HG03139 (cell line): ENCODE measurements at regions not wholly inside any gene's neighbourhood (a gene's known extent, or its start where the extent isn't known, plus 50 kb on each side); places are given as distances from the start of the nearest gene placed in this dataset.

Experiments used
- ATAC-seq: cut with Tn5 transposase; IDR thresholded peaks from one replicate; pipeline ENCODE4 v1.9.1; 2021; ENCODE audit not compliant: unreplicated experiment

GRCh38 chr5:5804478-5805233 is 382.2 kb downstream of the ICE1 start:
- no peak for ATAC-seq

GRCh38 chr5:5800801-5801761 is 378.6 kb downstream of the ICE1 start:
- no peak for ATAC-seq

- ATAC-seq = no peak
These were observed 377.3 kb downstream of the ICE1 start for GRCh38 chr5:5799826-5800225.

- ATAC-seq = no peak
These were observed 376.8 kb downstream of the ICE1 start for GRCh38 chr5:5799229-5799628.

- ATAC-seq = no peak
These were observed 376.0 kb downstream of the ICE1 start for GRCh38 chr5:5798462-5798861.

- no peak for ATAC-seq
These were observed 375.6 kb downstream of the ICE1 start for GRCh38 chr5:5798041-5798440.

- no peak for ATAC-seq
These were observed 372.7 kb downstream of the ICE1 start for GRCh38 chr5:5795074-5795771.

GRCh38 chr5:5794118-5794560 is 371.7 kb downstream of the ICE1 start:
- no peak for ATAC-seq

- no peak for ATAC-seq
These were observed 371.0 kb downstream of the ICE1 start for GRCh38 chr5:5793242-5794117.

GRCh38 chr5:5792106-5792505 is 369.6 kb downstream of the ICE1 start:
- no peak for ATAC-seq

GRCh38 chr5:5788793-5789192 is 366.3 kb downstream of the ICE1 start:
- ATAC-seq = no peak

GRCh38 chr5:5787373-5787772 is 364.9 kb downstream of the ICE1 start:
- ATAC-seq = no peak

GRCh38 chr5:5784101-5784500 is 361.6 kb downstream of the ICE1 start:
- ATAC-seq = no peak

GRCh38 chr5:5783021-5783420 is 360.5 kb downstream of the ICE1 start:
- no peak for ATAC-seq

- ATAC-seq = no peak
These were observed 359.9 kb downstream of the ICE1 start for GRCh38 chr5:5782402-5782801.

GRCh38 chr5:5781335-5781734 is 358.9 kb downstream of the ICE1 start:
- ATAC-seq = no peak

GRCh38 chr5:5780253-5780652 is 357.8 kb downstream of the ICE1 start:
- ATAC-seq = no peak

- no peak for ATAC-seq
These were observed 354.5 kb downstream of the ICE1 start for GRCh38 chr5:5777013-5777412.

GRCh38 chr5:5772202-5772601 is 349.7 kb downstream of the ICE1 start:
- ATAC-seq = no peak

GRCh38 chr5:5770825-5771224 is 348.3 kb downstream of the ICE1 start:
- no peak for ATAC-seq
